ENCODE measurements at regions not wholly inside any gene's neighbourhood (a gene's known extent, or its start where the extent isn't known, plus 50 kb on each side); places are given as distances from the start of the nearest gene placed in this dataset.

DNA sequence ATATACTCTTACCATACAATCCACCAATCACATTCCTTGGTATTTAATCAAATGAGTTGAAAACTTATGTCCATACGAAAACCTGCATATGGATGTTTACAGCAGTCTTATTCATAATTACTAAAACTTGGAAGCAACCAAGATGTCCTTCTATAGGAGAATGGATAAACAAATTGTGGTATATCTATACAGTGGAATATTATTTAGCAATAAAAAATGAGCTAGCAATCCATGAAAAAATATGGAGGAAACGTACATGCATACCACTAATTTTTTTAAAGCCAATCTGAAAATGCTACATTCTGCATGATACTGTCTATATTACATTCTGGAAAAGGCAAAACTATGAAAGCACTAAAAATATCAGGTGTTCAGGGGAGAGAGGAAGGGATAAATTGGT is 73.9 kb upstream of the LPP start:
- DNase-seq, result no peak

DNA sequence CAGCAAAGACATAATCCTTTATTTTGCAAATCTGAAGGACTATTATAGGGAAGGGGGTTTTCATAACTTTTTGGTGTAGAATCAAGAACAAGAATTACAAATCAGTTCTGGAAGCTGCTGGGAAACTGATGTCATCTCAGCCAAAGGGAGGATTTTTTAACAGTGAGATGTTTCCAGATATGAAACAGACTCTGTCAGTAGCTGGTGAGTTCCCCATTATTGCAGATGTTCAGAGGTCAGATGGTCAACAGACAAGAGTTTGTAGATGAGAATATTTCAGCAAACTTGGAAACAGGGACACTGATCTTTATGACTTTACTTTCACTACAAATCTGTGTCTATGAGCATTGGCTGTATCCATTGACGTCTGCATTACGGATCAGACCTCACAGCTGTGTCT is 71.9 kb upstream of the LPP start:
- no peak for DNase-seq

DNA sequence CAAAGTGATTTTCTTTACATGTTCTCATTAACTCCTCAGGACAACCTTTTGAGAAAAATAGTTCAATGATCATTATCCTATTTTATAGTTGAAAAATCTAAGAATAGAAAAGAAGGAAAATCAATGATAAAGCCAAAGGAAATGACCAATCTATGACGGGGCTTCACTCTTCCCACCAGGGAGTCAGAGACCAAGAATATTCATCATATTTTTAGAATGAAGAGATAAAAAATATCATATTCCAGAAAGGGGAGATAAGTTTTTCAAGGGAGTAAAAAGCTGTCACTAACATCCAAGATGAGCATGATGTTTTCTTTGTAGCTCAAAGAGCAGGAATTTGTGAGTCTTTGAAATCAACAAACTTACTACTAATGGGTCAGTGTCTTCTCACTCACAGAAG is 71.5 kb upstream of the LPP start:
- DNase-seq, result no peak

DNA sequence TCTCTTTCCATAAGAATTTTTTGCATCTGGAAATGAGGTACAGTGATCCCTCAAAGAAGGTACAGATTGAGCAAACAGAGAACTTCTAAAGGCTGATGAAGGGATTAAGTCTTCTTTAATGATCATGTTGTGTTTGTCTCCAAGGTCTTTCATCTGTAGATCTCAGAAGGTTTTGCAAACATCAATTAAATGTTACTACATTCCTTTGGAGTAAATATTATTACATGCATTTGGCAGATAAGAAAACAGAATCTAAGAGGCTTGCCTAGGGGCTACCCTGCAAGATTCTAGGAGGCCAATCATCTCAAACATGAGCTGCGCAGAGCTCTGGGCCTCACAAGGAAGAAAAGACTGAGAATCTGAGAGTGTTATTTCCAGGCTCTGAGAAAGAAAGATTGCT is 70.9 kb upstream of the LPP start:
- DNase-seq, result no peak

DNA sequence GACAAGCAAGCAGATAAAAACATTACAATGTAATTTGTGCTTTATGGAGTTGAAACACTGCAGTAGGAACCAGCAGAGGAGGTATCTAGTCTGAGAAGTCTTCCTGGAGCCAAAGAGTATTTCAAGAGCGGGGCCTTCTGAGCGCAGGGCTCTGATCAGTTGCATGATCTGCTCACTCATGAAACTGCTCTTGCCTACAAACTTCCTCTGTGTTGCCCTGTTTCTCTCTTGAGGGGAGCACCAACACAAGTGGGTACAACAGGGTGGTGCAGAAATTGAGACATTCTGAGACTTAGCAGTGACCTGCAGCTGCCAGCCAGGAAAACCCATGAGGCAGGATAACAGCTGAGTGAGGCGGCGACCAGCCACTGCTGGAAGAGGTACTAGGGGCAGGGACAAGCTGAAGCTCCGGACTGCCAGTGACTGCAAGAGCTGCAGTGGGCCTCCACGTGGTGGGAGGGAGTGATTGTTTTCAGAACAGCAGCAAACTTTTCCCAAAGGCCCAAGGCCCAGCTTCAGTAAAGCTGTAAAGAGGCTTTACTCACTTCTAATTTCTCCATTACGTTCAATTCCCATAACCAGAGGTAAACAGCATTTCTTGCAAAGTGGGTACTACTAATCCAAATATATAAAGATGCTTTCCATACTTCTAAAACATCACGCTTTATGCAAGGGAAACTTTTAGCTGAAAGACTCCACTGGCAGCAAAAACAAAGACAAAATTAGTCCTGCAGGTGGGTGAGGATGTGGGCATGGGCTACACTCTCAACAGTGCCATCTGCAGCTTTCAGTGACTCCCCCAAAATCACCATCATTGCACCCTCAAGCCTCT is 69.0 kb upstream of the LPP start:
- DNase-seq, result no peak

DNA sequence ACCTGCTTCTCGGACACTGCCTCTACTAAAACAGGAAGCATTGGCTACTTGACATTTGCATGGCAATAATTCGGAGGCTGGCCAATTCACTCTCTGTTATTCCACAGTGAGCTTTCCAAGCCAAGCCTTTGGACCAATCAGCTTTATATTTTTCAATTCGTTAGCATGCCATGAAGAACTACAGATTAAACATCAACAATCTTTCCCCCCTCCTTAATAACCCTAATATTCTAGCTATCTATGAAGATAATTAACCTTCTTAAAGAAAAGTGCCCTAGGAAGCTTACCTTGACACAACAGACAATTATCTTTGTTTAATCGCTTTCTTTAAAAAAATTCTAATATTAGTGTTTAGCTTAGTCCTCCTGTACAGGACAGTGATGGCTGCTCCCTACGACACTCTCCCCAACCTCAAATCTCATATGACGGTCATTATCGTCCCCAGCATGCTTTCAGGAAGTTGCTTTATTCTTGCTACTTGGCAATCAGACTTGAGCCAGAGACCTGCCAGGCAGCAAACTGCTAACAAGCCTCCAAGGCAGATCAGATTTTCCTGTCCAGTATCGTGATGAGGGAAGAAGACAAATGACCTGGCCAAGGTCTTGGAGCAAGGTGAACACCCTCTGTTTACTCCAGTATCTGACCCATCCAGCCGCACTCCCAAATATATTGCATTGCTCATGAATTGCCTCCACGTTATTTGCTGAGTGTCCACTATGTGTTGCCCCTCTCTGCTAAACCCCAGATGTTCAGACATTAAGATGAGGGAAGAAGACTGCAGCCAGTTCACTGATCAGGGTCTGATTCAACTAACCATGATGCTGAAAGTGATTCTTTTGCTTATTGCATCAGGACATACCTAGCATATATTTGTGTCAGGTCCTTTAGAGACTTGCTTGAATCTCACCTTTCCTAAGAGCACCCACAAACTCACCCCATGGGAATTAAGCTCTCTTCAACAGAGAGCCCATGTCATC is 68.1 kb upstream of the LPP start:
- no peak for DNase-seq

DNA sequence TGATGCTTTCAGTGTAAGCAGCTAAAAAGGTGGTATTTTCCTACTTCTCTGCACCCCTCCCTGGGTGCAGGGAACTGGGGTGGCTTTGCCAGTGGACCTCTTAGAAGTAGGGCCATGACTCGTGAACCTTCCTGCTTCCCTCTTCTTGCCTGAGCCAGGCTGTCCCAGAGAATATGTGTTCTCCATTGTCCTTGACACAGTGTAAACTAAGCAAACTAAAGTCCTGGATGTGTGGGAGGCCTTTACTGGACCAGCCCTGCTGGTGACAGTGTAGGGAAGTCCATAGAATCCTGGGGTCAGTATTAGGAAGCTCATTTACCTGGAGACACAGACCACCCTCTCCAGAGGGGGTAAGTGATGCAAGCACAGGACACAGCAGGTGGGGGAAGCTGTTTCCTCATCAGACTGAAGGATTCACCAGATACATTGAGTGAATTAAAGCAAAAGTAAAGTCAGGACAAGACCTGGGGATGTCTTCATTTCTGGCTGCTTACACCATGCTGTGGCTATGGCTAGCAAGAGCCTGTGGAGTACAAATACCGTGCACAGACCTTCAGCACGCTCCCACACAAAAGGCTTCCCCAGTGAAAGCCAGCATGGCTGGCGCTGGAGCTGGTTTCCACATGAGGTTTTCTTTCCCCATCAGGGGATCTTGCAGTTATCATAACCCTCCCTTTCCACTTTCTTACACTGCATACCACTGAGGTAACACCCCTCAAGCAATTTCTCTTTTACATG is 64.8 kb upstream of the LPP start:
- DNase-seq, result no peak

DNA sequence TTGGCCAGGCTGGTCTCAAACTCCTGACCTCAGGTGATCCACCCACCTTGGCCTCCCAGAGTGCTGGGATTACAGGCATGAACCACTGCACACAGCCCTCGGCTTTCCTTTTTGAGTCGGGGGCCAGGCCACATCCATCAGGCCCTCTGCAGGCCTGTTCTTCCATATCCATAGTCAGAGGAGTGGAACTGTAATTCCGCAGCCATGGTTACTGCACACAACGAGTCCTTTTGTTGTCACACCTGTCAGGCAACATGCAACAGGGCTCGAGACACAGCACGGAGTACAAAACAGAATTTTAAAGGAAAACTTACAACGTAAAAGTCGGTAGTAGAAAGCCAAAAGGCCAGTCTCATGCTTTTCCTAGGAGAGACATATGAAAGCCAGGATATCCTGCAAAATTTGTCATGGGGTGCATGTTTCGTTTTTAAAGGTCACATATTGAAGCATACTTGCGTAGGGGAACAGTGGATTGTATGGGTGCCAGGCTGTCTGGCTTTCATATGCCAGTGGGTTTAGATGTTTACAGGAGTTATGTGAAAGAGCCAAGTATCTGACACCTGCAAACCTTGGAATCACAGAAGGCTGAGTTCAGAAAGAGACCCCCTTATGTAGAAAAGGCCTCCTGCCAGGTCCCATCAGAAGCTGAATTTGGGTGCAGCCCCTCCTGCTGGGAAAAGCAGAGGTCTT is 63.2 kb upstream of the LPP start:
- DNase-seq, result no peak

DNA sequence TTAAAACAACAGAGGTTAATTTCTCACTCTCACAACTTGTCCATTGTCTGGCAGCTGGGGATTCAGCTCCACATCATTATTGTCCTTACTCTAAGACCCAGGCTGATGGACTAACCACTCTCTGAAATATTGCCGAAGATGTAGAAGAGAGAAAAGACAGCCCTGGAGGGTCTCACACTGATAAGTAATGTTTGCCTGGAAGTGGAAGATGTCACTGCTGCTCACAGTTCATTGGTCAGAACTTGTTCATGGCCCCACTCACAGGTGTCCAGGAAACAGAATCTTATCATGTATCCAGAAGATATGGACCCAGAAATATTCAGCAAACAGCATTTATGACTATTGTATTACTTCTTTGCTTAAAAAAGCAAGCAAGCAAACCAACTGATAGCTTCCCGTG is 62.2 kb upstream of the LPP start:
- DNase-seq, result no peak

DNA sequence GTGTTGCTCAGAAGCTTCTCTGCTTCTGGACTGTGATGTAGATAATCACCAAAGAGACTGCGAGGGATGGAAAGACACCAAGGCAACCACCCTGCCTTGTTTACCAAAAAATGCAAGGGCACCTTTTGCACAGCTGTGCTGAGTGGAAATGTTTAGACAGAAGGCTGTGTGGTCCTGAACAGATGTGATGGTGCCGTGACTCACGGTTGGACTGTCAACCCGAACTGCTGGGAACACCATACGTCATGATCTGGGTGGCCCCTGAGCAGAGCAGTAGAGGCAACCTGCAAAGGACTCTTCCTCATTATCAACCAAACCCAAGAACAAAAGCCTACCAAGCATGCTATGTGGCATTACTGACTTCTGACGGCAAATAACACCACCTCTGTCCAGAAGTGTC is 61.3 kb upstream of the LPP start:
- DNase-seq, result no peak

DNA sequence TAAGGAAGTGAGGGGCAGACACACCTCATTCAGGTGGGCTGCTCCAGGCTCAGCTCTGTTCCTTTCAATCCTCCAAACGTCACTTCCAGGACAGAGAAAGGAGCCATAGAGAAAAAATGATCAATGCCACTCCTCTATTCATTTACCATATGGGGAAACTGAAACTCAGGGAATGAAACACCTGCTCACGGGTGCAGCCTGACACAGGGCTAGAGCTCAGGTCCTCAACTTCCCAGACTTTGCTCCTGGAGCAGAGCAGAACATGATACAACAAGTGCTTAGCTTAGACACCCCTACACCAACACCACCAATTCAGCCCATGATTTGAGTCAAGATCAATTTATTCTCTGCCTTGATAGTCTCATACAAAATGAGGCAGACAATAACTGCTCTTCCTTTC is 58.5 kb upstream of the LPP start:
- no peak for DNase-seq

DNA sequence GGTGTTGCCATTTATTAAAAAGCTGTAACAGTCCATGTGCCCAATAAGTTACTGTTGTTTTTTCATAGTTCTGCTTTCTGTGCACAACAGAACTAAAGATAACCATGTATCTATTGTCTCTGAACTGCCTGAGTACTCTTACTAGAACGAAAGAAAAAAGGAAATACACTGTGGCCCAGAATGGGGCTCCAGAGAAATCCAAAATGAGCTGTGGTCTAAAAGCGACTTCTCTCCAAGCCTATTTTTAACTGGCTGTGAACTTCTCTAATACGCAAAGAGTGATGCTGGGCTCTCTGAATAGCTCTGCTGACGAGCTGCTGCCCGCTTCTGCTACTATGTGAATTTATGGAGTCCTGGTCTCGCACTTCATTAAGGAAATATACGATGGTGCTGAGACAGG is 56.2 kb upstream of the LPP start:
- DNase-seq, result no peak

DNA sequence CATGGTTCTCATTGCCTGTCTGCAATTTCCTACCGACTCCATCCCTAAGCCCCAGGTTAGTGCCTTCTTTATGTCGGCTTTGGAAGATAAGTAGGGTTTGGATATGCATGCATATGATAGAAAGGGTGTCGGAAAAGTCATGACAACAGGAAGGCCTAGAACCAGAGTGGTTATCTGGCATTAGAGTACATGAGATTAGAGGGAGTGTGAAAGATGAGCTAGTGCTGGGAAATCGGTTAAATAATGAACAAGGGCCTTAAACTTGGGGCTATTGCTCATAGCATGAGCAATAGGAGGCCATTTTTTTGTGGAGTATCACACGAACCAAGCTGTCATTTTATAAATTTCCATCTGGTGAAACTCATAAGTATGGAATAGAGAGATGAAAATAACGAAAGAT is 54.0 kb upstream of the LPP start:
- no peak for DNase-seq

DNA sequence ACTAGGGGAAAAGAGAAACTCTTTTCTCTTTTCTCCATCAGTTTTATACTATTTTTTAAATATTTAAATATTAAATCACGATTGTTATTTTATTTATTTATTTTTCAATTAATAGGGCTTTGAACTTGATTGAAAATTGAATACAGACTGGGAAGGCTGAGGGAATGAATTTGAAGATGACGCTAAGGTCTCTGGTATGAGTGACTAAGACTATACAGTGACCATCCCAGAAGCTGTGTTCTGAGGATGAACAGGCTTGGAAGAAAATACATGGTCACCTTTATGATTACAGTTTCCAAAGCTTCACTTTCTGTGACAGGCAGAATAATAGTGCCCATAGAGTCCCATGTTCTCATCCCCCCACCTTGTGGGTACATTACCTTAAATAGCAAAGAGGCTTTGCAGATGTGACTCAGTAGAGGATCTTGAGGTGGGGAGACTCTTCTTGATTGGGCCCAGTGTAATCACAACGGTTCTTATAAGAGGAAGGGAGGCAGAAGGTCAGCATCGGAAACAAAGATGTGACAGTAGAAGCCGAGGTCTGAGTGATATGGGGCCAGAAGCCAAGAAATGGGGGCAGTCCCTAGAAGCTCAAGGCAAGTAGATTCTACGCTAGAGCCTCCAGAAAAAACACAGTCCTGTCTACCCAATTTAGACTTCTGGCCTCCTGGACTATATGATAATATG is 51.0 kb upstream of the LPP start:
- DNase-seq, result no peak

DNA sequence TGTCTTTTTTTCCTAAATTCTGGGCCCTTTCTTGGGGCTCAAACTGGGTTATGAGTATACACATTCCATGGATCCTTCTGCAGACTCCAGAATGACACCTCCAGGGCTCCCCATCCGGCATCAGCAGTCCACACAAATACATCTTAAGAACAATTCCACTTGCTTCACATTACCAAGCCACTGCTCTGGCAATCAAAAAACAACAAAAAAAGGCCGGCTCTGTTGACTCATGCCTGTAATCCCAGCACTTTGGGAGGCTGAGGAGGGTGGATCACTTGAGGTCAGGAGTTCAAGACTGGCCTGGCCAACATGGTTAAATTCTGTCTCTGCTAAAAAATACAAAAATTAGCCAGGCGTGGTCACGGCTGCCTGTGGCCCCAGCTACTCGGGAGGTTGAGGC is 49.9 kb upstream of the LPP start:
- DNase-seq, result no peak

All from activated T-cell treated with anti-CD3 and anti-CD28 coated beads for 4 hours (primary cell).